PC-9 (cell line): ENCODE measurements at regions not wholly inside any gene's neighbourhood (a gene's known extent, or its start where the extent isn't known, plus 50 kb on each side); places are given as distances from the start of the nearest gene placed in this dataset.

ENCODE experiments used
- BruUV-seq: library from RNA; stranded (reverse); fragments of 400-500 nt; replicated peaks from 2 replicates; lab custom pipeline; 2021; lab: Mats Ljungman, UMichigan
- CTCF ChIA-PET: fragments of 300-600 bp; sonication (Branson Sonifier 250); formaldehyde crosslinking; loops from one replicate; lab custom pipeline; 2022; ENCODE audit warnings: antibody characterized with exemption; lab: Charles Lee
- POLR2A ChIA-PET: fragments of 300-600 bp; sonication (Branson Sonifier 250); formaldehyde crosslinking; loops from one replicate; lab custom pipeline; 2022; ENCODE audit warnings: antibody characterized with exemption; ENCODE audit not compliant: unreplicated experiment; lab: Charles Lee
- DNase-seq, 2 experiments: peaks; one replicate each; pipeline versions ENCODE4 v3.0.0 to v3.0.0-alpha.2; 2015 to 2022; ENCODE audit warnings: mixed read lengths in 1 of 2
- H2AFZ ChIP-seq: fragments of 200-600 bp; sonication (generic); 2 replicates; pipeline ENCODE4 v1.8.1; 2017; ENCODE audit warnings: antibody characterized with exemption
- H3F3A ChIP-seq: fragments of 200-600 bp; sonication (generic); 2 replicates; pipeline ENCODE4 v1.8.1; 2017; ENCODE audit warnings: antibody characterized with exemption, mild to moderate bottlenecking, low read depth; ENCODE audit not compliant: insufficient read depth
- H3K27ac ChIP-seq: fragments of 200-600 bp; sonication (generic); 2 replicates; pipeline ENCODE4 v1.6.1; 2016; ENCODE audit warnings: mixed run types
- H3K27me3 ChIP-seq: fragments of 200-600 bp; sonication (generic); 2 replicates; pipeline ENCODE4 v1.6.1; 2016; ENCODE audit warnings: low read depth, mixed run types; ENCODE audit not compliant: insufficient read depth
- H3K36me3 ChIP-seq: fragments of 200-600 bp; sonication (generic); 2 replicates; pipeline ENCODE4 v1.6.1; 2016; ENCODE audit warnings: low read depth, mixed run types
- H3K4me1 ChIP-seq: fragments of 200-600 bp; sonication (generic); replicated peaks from 2 replicates; pipeline ENCODE4 v1.6.1; 2016; ENCODE audit warnings: mixed run types; ENCODE audit not compliant: insufficient read depth
- H3K4me2 ChIP-seq: fragments of 200-600 bp; sonication (generic); 2 replicates; pipeline ENCODE4 v1.6.1; 2017; ENCODE audit warnings: mixed run types
- H3K4me3 ChIP-seq: fragments of 200-600 bp; sonication (generic); 2 replicates; pipeline ENCODE4 v1.6.1; 2016; ENCODE audit warnings: mixed run types
- H3K79me2 ChIP-seq: fragments of 200-600 bp; sonication (generic); 2 replicates; pipeline ENCODE4 v1.6.1; 2017; ENCODE audit warnings: low read depth, mixed run types
- H3K9me2 ChIP-seq: fragments of 200-600 bp; sonication (generic); 2 replicates; pipeline ENCODE4 v1.8.1; 2017; ENCODE audit warnings: mild to moderate bottlenecking; ENCODE audit not compliant: insufficient read depth
- H3K9me3 ChIP-seq: fragments of 200-600 bp; sonication (generic); 2 replicates; pipeline ENCODE4 v1.8.1; 2016; ENCODE audit warnings: low read depth; ENCODE audit not compliant: insufficient read depth
- H4K20me1 ChIP-seq: fragments of 200-600 bp; sonication (generic); 2 replicates; pipeline ENCODE4 v1.8.1; 2017; ENCODE audit not compliant: insufficient read depth
- CTCF ChIP-seq: fragments of 200-600 bp; sonication (generic); conservative IDR thresholded peaks from 2 replicates; pipeline ENCODE4 v1.6.1; 2017; ENCODE audit warnings: mixed run types, antibody characterized with exemption, mild to moderate bottlenecking, moderate library complexity
- EZH2 ChIP-seq: fragments of 200-600 bp; sonication (generic); IDR thresholded peaks from 2 replicates; pipeline ENCODE4 v1.8.0; 2017; ENCODE audit warnings: antibody characterized with exemption, low read depth
- intact Hi-C: fragments of 100-400 bp; cut with micrococcal nuclease; formaldehyde crosslinking; loops from one replicate; pipeline ENCODE4 v1.10.0; 2022; ENCODE audit not compliant: unreplicated experiment

DNA sequence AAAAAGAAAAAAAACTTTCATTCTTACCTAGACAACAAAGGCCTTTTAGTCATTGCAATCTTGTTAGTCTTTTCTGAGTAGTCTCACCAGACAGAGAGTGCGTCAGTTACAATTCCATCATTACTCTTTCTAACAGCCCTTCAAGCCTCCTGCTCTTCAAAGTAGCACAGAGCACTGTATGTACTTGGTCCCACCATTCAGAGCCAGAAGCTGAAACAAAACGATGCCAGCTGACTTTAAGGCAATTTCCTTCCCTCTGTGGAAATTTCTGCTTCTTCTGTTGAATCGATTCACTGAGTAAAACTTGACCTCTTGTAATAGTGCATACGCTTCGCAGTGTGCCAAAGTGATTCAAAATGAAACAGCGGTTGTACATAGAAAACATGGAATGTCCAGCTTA, 57.7 kb upstream of the TENM3 start:
- CTCF ChIA-PET, result no interaction called here
- intact Hi-C loops, result no loop called here
- POLR2A ChIA-PET, result no interaction called here

DNA sequence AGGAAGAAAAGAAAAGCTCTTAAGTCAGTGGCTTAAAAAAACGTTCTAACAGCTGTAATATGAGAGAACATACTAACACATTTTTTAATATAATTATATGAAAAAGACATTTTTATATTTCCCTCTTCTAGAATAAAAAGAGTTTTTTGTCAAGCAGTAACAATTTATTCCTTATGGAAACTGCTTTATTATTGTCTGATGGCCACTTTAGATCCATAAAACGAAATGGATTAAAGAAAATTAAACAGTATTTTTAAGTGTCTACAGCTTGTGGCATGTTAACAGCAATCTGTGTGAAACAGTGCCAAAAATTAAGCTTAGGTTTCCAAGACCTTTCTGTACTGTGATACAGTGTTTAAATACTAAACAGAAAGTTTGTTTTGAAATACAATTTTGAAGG, 55.5 kb upstream of the TENM3 start:
- H3K4me3 ChIP-seq, result no peak overlapping the region
- POLR2A ChIA-PET, result no interaction called here
- no peaks in the 10 kb centered on the region for H3K9me2 ChIP-seq
- no peaks in the 10 kb centered on the region for H4K20me1 ChIP-seq
- DNase-seq, result no peak
- CTCF ChIA-PET, result no interaction called here
- H3K27me3 ChIP-seq, result no peaks in the 10 kb centered on the region; the same call in 1 of the 2 replicates
- no peak overlapping the region for H3K4me2 ChIP-seq
- H3F3A ChIP-seq, result no peaks in the 10 kb centered on the region
- BruUV-seq, result no TSS peak
- H3K27ac ChIP-seq, result no peak overlapping the region
- H3K36me3 ChIP-seq, result no peaks in the 10 kb centered on the region
- TF ChIP-seq CTCF (no peak), EZH2 (no peak)
- H3K79me2 ChIP-seq, result no peaks in the 10 kb centered on the region
- H3K4me1 ChIP-seq, result no peaks in the 10 kb centered on the region
- no peaks in the 10 kb centered on the region for H3K9me3 ChIP-seq
- intact Hi-C loops, result no loop called here
- no peak overlapping the region for H2AFZ ChIP-seq

More for the DNA sequence above, 57.7 kb upstream of the TENM3 start:
- Histone ChIP-seq H3K36me3 (no peaks in the 10 kb centered on the region), H3K4me1 (no peaks in the 10 kb centered on the region), H3K27ac (no peak overlapping the region), H3K9me3 (no peaks in the 10 kb centered on the region), H3F3A (no peaks in the 10 kb centered on the region), H3K79me2 (no peaks in the 10 kb centered on the region), H4K20me1 (no peaks in the 10 kb centered on the region), H3K4me3 (no peak overlapping the region), H2AFZ (no peak overlapping the region), H3K9me2 (no peaks in the 10 kb centered on the region), H3K27me3 (no peaks in the 10 kb centered on the region), H3K4me2 (no peak overlapping the region)
- TF ChIP-seq CTCF (no peak), EZH2 (no peak)
- BruUV-seq, result no TSS peak
- no peak for DNase-seq

DNA sequence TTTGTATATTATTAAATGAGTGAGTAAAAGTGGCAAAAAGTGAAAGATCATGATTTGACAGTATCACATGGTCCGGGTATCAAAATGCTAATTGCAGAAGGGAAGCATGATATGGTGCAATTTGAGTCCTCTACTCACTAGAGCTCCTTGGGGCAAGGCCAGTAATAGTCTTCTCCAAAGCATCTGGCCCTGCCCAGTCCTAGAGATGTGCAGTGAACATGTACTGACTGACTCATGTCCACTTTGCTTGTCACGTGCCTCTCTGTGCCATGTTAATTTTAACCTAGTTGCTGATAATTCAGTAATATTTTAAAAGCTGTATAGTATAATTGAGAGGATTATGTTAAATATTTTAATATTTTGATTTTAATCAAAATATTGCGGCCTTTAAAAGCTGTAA, 54.6 kb upstream of the TENM3 start:
- H3K36me3 ChIP-seq, result no peaks in the 10 kb centered on the region
- no peak overlapping the region for H3K4me3 ChIP-seq
- H2AFZ ChIP-seq, result no peak overlapping the region
- H3K79me2 ChIP-seq, result no peaks in the 10 kb centered on the region
- no TSS peak for BruUV-seq
- CTCF ChIA-PET, result no interaction called here
- no peak overlapping the region for H3K4me2 ChIP-seq
- no peaks in the 10 kb centered on the region for H3K9me3 ChIP-seq
- no peak for DNase-seq
- H4K20me1 ChIP-seq, result no peaks in the 10 kb centered on the region
- no peak for TF ChIP-seq EZH2
- no peak for TF ChIP-seq CTCF
- POLR2A ChIA-PET, result no interaction called here
- H3K4me1 ChIP-seq, result no peaks in the 10 kb centered on the region
- H3K27me3 ChIP-seq, result no peaks in the 10 kb centered on the region; the same call in 1 of the 2 replicates
- H3K27ac ChIP-seq, result no peak overlapping the region
- intact Hi-C loops, result no loop called here
- no peaks in the 10 kb centered on the region for H3K9me2 ChIP-seq
- no peaks in the 10 kb centered on the region for H3F3A ChIP-seq
